ENCODE measurements at regions not wholly inside any gene's neighbourhood (a gene's known extent, or its start where the extent isn't known, plus 50 kb on each side); places are given as distances from the start of the nearest gene placed in this dataset.

- no peak for DNase-seq
These were observed 50.2 kb upstream of the AKR1E2 start for GRCh38 chr10:4775808-4776207.

- no peak for DNase-seq
These were observed 53.8 kb upstream of the AKR1E2 start for GRCh38 chr10:4772202-4772570.

DNA sequence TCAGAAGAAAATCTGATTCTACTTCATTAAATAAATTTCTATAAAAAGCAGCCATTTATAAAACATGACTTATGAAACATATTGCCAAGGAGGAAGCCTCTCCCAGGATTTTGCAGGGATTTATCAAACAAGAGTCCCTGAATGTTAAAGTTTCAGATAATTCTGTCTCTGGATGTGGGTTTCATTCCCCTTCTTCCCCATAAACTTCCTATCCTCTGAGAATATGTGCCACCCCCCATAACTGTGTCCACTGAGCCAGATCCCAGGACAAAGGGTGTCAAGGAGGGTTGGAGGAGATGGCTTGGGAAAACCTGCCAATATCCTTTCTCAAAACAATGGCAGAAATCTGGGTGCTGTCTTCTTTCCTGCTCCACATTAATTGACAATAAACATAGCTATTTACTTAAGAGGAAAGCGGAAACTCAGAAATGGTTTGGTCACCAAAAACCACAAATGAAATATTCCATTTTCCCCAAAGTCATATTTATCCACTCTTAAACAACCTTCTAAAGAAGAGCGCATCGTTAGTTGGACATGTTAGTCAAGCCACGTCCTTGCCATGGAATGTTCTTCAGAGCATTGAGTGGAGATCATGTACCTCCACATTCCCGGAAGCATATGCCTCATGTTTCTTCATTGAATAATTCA, 54.3 kb upstream of the AKR1E2 start:
- no peak for DNase-seq

GRCh38 chr10:4770801-4771553, 55.0 kb upstream of the AKR1E2 start:
- DNase-seq, result no peak

DNA sequence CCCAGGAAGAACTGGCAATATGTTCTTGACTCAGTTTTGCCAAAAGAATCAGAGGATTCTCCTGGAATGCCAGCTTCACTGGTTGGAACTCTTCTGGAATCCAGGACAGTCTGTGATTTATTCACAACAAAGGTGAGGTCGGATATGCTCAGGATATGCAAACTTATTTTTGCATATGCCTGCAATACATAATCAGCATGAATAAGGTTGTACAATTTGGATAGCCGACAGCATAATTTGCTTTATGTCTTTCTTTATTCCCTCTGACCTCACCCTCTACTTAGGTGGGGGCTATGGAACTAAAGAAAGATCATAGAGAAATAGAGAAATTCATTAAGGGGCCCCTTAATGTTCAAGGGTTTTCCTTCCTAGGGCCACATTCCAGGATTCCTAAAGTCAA, 57.6 kb upstream of the AKR1E2 start:
- no peak for DNase-seq

GRCh38 chr10:4767033-4767814, 58.8 kb upstream of the AKR1E2 start:
- DNase-seq, result peak in 1 of 2 donors; percentile 28

- DNase-seq, result no peak
These were observed 59.6 kb upstream of the AKR1E2 start for GRCh38 chr10:4766454-4766853.

DNA sequence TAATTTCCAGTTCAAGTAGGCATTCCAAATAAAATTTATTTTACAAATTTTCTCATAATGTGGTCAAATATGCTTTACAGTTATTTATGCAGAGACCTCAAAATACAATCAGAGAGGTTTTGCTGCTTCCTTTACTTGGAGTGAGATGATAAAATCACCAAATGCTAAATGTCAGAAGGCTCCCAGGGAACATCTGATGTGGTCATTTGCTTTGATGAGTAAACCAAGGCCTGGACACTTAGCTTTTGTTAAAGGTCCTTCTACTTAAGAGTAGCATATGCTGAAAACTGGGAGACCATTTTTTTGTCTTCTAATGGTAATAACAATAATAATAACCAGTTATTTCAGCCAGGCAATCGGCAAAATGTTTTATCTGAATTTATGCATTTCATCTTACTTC, 60.6 kb upstream of the AKR1E2 start:
- DNase-seq, result no peak

DNA sequence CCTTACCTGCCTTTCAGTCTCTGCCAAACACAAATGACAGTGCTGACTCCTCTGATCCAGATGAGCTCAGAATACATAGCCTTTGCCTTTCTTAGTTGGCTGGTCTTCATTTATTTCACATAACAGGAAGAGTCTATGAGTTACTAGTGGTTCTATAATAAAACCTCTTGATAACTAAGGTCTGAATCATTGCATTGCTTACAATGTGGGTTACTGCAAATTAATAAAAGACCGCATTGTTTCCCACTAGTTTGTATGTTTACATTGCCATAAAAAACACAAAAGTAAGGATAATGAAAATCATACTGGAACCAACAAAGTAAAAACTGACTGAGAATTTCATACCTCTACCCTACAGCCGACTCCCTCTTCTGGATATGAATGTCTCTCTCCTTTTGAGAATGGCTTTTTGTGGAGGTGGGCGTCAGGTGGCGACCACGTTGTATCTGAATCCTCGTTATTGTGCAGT, 62.0 kb upstream of the AKR1E2 start:
- no peak for DNase-seq

- DNase-seq, result no peak
These were observed 62.5 kb upstream of the AKR1E2 start for GRCh38 chr10:4763513-4763912.

DNA sequence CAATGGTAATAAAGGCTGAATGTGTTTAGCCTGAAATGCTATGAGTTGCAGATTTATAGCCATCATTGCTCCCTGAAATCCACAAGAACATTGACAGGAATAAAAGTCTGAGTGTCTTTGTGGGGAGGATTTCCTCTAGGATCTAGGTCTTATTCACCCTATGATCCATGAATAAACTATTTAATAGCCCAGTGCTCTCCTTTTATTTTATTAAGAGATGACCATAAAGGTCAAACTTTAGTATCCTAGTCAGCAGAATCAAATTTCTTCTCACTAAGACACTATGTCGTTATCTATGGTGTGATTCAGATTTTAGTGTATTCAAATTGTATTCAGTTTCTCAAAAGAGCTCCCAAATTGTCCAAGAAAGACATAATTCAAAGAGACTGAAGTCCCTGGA, 67.8 kb upstream of the AKR1E2 start:
- DNase-seq, result no peak

- no peak for DNase-seq
These were observed 70.6 kb upstream of the AKR1E2 start for GRCh38 chr10:4755286-4755989.

- DNase-seq, result no peak
These were observed 71.9 kb upstream of the AKR1E2 start for GRCh38 chr10:4754143-4754542.

- DNase-seq, result no peak
These were observed 74.8 kb upstream of the AKR1E2 start for GRCh38 chr10:4751211-4751610.

- DNase-seq, result no peak
These were observed 76.8 kb upstream of the AKR1E2 start for GRCh38 chr10:4749271-4749574.

DNA sequence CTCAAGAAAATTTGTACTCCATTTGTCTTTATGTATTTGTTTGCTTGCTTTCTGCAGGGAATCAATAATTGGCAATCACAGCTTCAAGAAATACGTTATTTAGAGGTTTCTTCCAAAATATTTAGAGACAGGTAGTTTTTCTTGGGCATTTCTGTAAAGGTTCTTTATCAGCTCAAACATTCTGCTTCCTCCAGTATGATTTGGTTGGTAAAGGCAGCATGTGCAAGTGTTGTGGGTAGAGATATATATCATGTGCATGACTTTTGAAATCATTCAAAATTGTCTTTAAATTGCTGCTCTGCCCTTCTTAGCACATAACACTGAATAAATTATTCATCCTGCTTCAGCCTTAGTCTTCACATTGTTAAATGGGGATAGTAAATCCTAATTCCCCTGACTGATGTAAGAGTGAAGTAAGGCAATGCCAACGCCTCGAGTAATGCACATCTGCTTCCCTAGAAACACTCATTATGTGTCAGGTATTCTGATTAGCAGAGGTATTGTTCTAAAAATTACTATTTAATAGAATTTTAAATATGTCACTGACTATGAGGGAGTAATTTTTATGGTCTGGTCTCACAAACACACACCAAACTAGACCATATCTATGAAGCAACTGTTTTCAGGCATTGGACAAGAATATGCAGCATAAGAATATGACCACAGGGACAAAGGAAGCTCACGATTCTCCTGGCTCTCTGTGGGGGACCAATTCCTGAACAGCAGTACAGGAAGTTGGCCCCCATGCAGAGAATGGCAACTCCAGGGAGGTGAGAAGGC, 77.3 kb upstream of the AKR1E2 start:
- DNase-seq, result no peak

- DNase-seq, result no peak
These were observed 83.8 kb upstream of the AKR1E2 start for GRCh38 chr10:4742217-4742616.

DNA sequence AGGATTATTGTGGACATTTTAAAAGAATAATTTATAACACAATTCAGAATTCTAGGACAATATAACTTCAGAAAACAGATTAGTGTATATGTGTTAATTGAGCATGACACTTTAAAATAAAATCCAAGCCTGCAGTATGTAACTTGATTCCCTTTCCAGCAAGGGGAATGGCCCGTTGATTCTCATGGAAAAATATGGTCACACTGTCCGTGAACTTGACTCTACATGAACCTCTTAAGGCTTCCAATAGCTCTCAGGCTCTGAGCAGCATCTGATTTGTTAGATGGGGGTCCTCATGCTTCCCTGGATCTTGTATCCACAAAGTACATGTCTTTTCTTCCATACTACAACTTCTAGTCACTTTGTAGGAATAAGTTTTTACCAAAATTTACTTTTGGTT, 85.5 kb upstream of the AKR1E2 start:
- no peak for DNase-seq

- DNase-seq, result no peak
These were observed 89.4 kb upstream of the AKR1E2 start for GRCh38 chr10:4736608-4737007.

- DNase-seq, result no peak
These were observed 89.8 kb upstream of the AKR1E2 start for GRCh38 chr10:4736183-4736582.

- no peak for DNase-seq
These were observed 92.2 kb upstream of the AKR1E2 start for GRCh38 chr10:4733843-4734224.

GRCh38 chr10:4733150-4733842, 92.7 kb upstream of the AKR1E2 start:
- no peak for DNase-seq
